ENCODE measurements at regions not wholly inside any gene's neighbourhood (a gene's known extent, or its start where the extent isn't known, plus 50 kb on each side); places are given as distances from the start of the nearest gene placed in this dataset.

DNA sequence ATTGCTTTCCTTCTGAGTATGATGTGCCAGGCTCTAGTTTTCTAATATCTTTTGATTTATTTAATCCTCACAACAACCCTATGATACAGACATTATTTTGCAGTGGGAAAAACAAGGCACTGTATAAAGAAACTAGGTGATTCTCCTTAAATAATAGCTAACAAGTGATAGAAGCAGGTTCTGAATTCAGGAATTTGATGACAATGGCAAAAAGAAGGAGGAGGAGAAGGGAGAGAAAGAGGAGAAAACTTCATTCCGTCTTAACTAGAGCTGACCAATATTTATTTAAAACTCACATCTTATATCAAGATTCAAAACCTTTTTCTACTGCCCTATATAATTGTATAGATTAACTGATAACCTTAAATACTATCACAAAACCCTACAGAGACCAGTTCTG lies 1477.1 kb upstream of the PCDH7 start:
- no peak overlapping the region for H3K27ac ChIP-seq
- no peaks in the 10 kb centered on the region for H3K9me3 ChIP-seq (ENCODE audit: low read depth, low read length)
- no peaks in the 10 kb centered on the region for H3K36me3 ChIP-seq (ENCODE audit: insufficient read depth, low read length)
- DNase-seq (ENCODE audit: low read depth, low spot score) = no peak
- TF ChIP-seq POLR2AphosphoS5 (IDR thresholded peaks at IDR 0.05; ENCODE audit: borderline replicate concordance, low read depth, low read length) (no peak), FOXP2 (optimal IDR thresholded peaks at IDR 0.05; ENCODE audit: control extremely low read depth, extremely low read length, insufficient read depth) (no peak), EZH2 (IDR thresholded peaks at IDR 0.05) (no peak)
- H3K9ac ChIP-seq (ENCODE audit: insufficient read length) = no peak overlapping the region
- H3K4me3 ChIP-seq = no peak overlapping the region

DNA sequence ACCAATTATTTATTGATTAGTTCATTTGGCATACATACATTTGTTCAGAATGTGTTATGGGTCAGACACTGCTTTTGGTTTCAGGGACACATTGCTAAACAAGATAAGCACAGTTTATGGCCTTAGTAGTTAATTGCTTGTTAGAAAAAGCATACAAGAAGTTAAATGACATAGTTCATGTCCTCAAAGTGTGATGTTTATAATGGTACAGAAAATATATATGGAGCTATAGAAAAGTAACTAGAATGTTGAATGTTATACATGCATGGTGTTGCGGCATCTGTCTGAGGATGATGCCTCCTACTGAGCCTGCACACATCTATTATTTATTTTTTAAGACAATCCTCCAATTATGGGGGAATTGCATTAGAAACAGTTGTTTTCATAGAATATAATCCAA lies 1476.3 kb upstream of the PCDH7 start:
- H3K36me3 ChIP-seq (ENCODE audit: insufficient read depth, low read length) = no peaks in the 10 kb centered on the region
- TF ChIP-seq FOXP2 (optimal IDR thresholded peaks at IDR 0.05; ENCODE audit: control extremely low read depth, extremely low read length, insufficient read depth) (no peak), POLR2AphosphoS5 (IDR thresholded peaks at IDR 0.05; ENCODE audit: borderline replicate concordance, low read depth, low read length) (no peak), EZH2 (IDR thresholded peaks at IDR 0.05) (no peak)
- no peak for DNase-seq (ENCODE audit: low read depth, low spot score)
- H3K9me3 ChIP-seq (ENCODE audit: low read depth, low read length) = no peaks in the 10 kb centered on the region
- no peak overlapping the region for H3K4me3 ChIP-seq
- no peak overlapping the region for H3K27ac ChIP-seq
- no peak overlapping the region for H3K9ac ChIP-seq (ENCODE audit: insufficient read length)

DNA sequence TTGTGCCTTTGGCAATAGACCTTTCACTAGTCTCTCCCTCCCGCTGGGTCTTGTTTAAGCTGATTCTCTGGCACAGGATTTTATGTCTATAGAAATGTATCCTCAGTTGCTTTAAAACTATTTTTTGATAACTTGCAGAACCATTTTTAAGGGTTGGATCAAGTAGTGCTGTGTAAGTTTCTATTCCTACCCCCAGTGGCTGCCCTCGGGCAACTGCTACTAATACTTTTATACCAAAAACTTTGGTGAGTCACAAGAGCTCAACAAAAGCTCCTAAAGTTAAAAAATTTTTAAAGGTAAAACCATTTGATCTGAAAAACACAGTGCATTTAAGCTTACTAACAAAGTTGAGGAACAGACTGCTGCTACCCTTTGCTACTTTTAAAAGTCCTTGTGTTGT lies 1460.6 kb upstream of the PCDH7 start:
- H3K27ac ChIP-seq = no peak overlapping the region
- H3K9ac ChIP-seq (ENCODE audit: insufficient read length) = no peak overlapping the region
- H3K9me3 ChIP-seq (ENCODE audit: low read depth, low read length) = no peaks in the 10 kb centered on the region
- TF ChIP-seq FOXP2 (optimal IDR thresholded peaks at IDR 0.05; ENCODE audit: control extremely low read depth, extremely low read length, insufficient read depth) = no peak
- TF ChIP-seq EZH2 (IDR thresholded peaks at IDR 0.05) = no peak
- TF ChIP-seq POLR2AphosphoS5 (IDR thresholded peaks at IDR 0.05; ENCODE audit: borderline replicate concordance, low read depth, low read length) = no peak
- no peak for DNase-seq (ENCODE audit: low read depth, low spot score)
- no peak overlapping the region for H3K4me3 ChIP-seq
- no peaks in the 10 kb centered on the region for H3K36me3 ChIP-seq (ENCODE audit: insufficient read depth, low read length)

DNA sequence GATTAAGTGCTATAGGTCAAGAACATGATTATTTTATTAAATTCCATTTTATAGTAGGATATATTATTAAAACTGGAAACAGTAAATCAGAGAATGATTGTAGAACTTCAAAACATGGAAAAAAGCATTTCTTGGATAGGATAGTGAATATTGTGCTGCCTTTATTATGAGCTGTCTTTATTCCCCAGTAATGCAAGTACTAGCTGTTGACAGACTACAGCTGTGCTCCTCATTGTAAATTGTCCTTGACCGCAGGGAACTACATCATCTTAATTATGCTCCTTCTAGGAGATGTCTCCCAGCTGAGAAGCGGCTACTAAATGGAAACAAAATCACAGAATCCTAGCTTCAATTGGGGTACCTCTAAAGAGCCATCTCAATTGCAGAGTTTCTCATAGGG lies 1457.2 kb upstream of the PCDH7 start:
- Histone ChIP-seq H3K27ac (no peak overlapping the region), H3K4me3 (no peak overlapping the region)
- TF ChIP-seq POLR2AphosphoS5 (IDR thresholded peaks at IDR 0.05; ENCODE audit: borderline replicate concordance, low read depth, low read length) = no peak

DNA sequence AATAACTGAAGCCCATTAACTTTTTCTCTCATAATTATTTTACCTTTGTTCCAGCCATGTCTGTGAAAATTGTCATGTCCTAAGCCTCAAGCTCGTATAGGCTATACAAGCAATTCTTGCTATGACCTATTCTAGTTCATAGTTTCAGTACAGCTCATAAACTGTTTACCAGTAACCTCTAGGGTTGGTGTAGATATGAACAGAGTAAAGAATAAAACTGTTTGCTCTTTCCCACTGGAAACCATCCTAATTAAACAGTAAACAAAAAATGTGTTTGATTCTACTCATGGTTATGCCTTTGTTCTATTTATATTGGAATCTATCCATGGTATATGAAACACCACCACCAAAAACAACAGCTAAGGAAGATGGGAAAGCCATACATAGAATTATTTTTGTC lies 1444.0 kb upstream of the PCDH7 start:
- Histone ChIP-seq H3K27ac (no peak overlapping the region), H3K9ac (ENCODE audit: insufficient read length) (no peak overlapping the region), H3K36me3 (ENCODE audit: insufficient read depth, low read length) (no peaks in the 10 kb centered on the region), H3K4me3 (no peak overlapping the region), H3K9me3 (ENCODE audit: low read depth, low read length) (no peaks in the 10 kb centered on the region)
- TF ChIP-seq EZH2 (IDR thresholded peaks at IDR 0.05) (no peak), POLR2AphosphoS5 (IDR thresholded peaks at IDR 0.05; ENCODE audit: borderline replicate concordance, low read depth, low read length) (no peak), FOXP2 (optimal IDR thresholded peaks at IDR 0.05; ENCODE audit: control extremely low read depth, extremely low read length, insufficient read depth) (no peak)
- no peak for DNase-seq (ENCODE audit: low read depth, low spot score)

More for the DNA sequence above, 1457.2 kb upstream of the PCDH7 start:
- H3K9me3 ChIP-seq (ENCODE audit: low read depth, low read length) = no peaks in the 10 kb centered on the region
- H3K36me3 ChIP-seq (ENCODE audit: insufficient read depth, low read length) = no peaks in the 10 kb centered on the region
- DNase-seq (ENCODE audit: low read depth, low spot score) = no peak
- no peak overlapping the region for H3K9ac ChIP-seq (ENCODE audit: insufficient read length)

DNA sequence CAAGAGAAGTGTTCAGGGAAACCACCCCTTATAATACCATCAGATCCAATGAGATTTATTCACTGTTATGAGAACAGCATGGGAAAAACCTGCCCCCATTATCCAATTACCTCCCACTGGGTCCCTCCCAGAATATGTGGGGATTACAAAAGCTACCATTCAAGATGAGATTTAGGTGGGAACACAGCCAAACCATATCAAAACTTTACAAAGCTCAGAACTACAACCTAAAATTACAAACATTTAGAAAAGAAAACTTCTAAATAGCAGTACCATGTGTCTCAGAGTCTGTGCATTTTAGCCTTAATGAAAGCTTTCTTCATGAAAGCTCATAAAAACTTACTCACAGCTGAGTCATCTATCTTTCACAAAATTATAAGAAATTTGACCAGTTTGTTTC lies 1442.8 kb upstream of the PCDH7 start:
- no peak for DNase-seq (ENCODE audit: low read depth, low spot score)
- Histone ChIP-seq H3K4me3 (no peak overlapping the region), H3K9ac (ENCODE audit: insufficient read length) (no peak overlapping the region), H3K9me3 (ENCODE audit: low read depth, low read length) (no peaks in the 10 kb centered on the region), H3K36me3 (ENCODE audit: insufficient read depth, low read length) (no peaks in the 10 kb centered on the region), H3K27ac (no peak overlapping the region)
- TF ChIP-seq POLR2AphosphoS5 (IDR thresholded peaks at IDR 0.05; ENCODE audit: borderline replicate concordance, low read depth, low read length) = no peak
- no peak for TF ChIP-seq EZH2 (IDR thresholded peaks at IDR 0.05)
- no peak for TF ChIP-seq FOXP2 (optimal IDR thresholded peaks at IDR 0.05; ENCODE audit: control extremely low read depth, extremely low read length, insufficient read depth)

DNA sequence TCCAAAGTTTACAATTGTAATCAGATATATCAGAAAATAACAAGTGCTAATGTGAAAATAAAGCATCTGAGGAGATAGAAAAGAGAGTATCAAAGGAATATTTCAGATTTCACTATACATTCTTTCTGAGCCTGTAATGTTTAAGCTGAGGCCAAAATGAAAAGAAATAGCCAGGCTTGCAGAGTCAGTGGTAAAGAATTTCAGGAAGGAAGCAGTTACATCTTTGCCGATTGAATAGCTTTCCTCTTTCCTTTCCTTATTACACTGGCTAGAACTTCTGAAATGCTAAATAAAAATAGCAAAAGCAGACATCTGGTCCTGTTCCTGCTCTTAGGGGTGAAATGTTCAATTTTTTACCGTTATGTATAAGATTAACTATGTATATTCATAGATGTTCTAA lies 1441.6 kb upstream of the PCDH7 start:
- H3K36me3 ChIP-seq (ENCODE audit: insufficient read depth, low read length) = no peaks in the 10 kb centered on the region
- no peak overlapping the region for H3K9ac ChIP-seq (ENCODE audit: insufficient read length)
- DNase-seq (ENCODE audit: low read depth, low spot score) = no peak
- TF ChIP-seq POLR2AphosphoS5 (IDR thresholded peaks at IDR 0.05; ENCODE audit: borderline replicate concordance, low read depth, low read length) (no peak), FOXP2 (optimal IDR thresholded peaks at IDR 0.05; ENCODE audit: control extremely low read depth, extremely low read length, insufficient read depth) (no peak), EZH2 (IDR thresholded peaks at IDR 0.05) (no peak)
- H3K9me3 ChIP-seq (ENCODE audit: low read depth, low read length) = no peaks in the 10 kb centered on the region
- peak overlapping the region; percentile 42 for H3K27ac ChIP-seq
- H3K4me3 ChIP-seq = peak overlapping the region; percentile 43

DNA sequence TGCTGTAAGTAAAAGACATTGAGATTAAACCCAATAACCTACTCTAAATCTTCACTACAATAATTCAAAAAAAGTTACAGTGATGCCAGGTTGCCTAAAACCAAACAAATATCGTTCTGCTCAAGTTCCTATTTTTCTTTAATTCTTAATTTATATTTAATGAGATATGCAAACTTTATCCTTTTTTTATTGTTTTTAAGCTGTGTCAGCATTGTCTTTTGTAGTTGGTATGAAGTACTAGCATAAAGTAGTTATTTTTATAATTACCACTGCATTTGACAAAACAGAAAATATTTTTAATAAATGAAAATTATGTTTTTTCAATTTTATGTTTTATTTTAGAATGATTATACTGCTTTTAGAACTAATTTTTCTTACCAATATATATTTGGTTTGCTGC lies 1431.1 kb upstream of the PCDH7 start:
- Histone ChIP-seq H3K9me3 (ENCODE audit: low read depth, low read length) (no peaks in the 10 kb centered on the region), H3K4me3 (no peak overlapping the region), H3K27ac (no peak overlapping the region), H3K9ac (ENCODE audit: insufficient read length) (no peak overlapping the region), H3K36me3 (ENCODE audit: insufficient read depth, low read length) (no peaks in the 10 kb centered on the region)
- TF ChIP-seq FOXP2 (optimal IDR thresholded peaks at IDR 0.05; ENCODE audit: control extremely low read depth, extremely low read length, insufficient read depth) (no peak), POLR2AphosphoS5 (IDR thresholded peaks at IDR 0.05; ENCODE audit: borderline replicate concordance, low read depth, low read length) (no peak), EZH2 (IDR thresholded peaks at IDR 0.05) (no peak)
- DNase-seq (ENCODE audit: low read depth, low spot score) = no peak

DNA sequence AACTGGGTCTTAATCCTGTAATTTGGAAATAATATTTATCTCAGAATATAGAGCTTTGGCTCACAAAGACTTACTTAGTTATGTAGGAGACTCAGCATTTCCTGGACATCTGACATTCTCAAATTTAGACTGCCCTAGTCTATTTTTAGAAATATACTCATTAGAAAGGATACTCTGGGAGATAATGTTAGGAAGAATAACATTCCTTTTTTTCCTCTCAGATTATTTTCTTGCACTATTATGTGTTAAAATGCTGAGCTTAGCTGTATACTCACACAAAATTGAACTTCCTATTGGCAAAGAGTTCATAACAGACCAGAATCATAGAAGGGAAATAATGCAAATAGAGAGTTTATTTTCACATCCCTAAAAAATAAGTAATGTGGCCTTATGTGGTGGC lies 1424.9 kb upstream of the PCDH7 start:
- DNase-seq (ENCODE audit: low read depth, low spot score) = no peak
- Histone ChIP-seq H3K9ac (ENCODE audit: insufficient read length) (no peak overlapping the region), H3K27ac (no peak overlapping the region), H3K4me3 (no peak overlapping the region), H3K9me3 (ENCODE audit: low read depth, low read length) (no peaks in the 10 kb centered on the region), H3K36me3 (ENCODE audit: insufficient read depth, low read length) (no peaks in the 10 kb centered on the region)
- no peak for TF ChIP-seq POLR2AphosphoS5 (IDR thresholded peaks at IDR 0.05; ENCODE audit: borderline replicate concordance, low read depth, low read length)
- TF ChIP-seq FOXP2 (optimal IDR thresholded peaks at IDR 0.05; ENCODE audit: control extremely low read depth, extremely low read length, insufficient read depth) = no peak
- TF ChIP-seq EZH2 (IDR thresholded peaks at IDR 0.05) = no peak
